ENCODE measurements at regions not wholly inside any gene's neighbourhood (a gene's known extent, or its start where the extent isn't known, plus 50 kb on each side); places are given as distances from the start of the nearest gene placed in this dataset.
A peak's percentile ranks its signal among the peaks of the same experiment; 100 is the strongest.

DNA sequence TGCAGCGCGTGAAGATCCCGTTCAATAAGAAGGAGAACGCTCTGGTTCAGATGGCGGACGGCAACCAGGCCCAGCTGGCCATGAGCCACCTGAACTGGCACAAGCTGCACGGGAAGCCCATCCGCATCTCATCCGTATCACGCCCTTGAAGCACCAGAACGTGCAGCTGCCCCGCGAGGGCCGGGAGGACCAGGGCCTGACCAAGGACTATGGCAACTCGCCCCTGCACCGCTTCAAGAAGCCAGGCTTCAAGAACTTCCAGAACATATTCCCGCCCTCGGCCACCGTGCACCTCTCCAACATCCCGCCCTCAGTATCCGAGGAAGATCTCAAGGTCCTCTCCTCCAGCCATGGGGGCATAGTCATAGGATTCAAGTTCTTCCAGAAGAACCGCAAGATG is 131.9 kb upstream of the FUT8 start:
- Histone ChIP-seq H4K20me1 (replicated peaks; ENCODE audit: insufficient read depth) (no peaks in the 10 kb centered on the region), H3K27ac (ENCODE audit: low read depth) (no peak overlapping the region), H3K4me1 (ENCODE audit: insufficient read depth) (peaks cover 16% of the 10 kb centered on the region), H3K27me3 (ENCODE audit: insufficient read depth) (no peaks in the 10 kb centered on the region), H3K4me2 (no peak overlapping the region), H3K36me3 (ENCODE audit: insufficient read depth) (no peaks in the 10 kb centered on the region), H3K79me2 (replicated peaks; ENCODE audit: insufficient read depth) (no peaks in the 10 kb centered on the region), H3K4me3 (no peak overlapping the region), H2AFZ (no peak overlapping the region), H3F3A (replicated peaks; ENCODE audit: low read depth) (no peaks in the 10 kb centered on the region), H3K9me2 (ENCODE audit: insufficient read depth) (no peaks in the 10 kb centered on the region)
- H3K27ac Mint-ChIP-seq = no peak overlapping the region
- DNase-seq (ENCODE audit: low spot score) (no peak), ATAC-seq (no peak)
- peaks cover 29% of the 10 kb centered on the region for H3K4me1 Mint-ChIP-seq
- H3K9me3 Mint-ChIP-seq = peaks cover 10% of the 10 kb centered on the region; the same call in 2 of the 3 replicates
- H3K4me3 Mint-ChIP-seq = no peak overlapping the region
- H3K27me3 Mint-ChIP-seq (ENCODE audit: insufficient read depth, low read depth, poor library complexity) = peaks cover 3% of the 10 kb centered on the region
- TF ChIP-seq, protein P1, sequence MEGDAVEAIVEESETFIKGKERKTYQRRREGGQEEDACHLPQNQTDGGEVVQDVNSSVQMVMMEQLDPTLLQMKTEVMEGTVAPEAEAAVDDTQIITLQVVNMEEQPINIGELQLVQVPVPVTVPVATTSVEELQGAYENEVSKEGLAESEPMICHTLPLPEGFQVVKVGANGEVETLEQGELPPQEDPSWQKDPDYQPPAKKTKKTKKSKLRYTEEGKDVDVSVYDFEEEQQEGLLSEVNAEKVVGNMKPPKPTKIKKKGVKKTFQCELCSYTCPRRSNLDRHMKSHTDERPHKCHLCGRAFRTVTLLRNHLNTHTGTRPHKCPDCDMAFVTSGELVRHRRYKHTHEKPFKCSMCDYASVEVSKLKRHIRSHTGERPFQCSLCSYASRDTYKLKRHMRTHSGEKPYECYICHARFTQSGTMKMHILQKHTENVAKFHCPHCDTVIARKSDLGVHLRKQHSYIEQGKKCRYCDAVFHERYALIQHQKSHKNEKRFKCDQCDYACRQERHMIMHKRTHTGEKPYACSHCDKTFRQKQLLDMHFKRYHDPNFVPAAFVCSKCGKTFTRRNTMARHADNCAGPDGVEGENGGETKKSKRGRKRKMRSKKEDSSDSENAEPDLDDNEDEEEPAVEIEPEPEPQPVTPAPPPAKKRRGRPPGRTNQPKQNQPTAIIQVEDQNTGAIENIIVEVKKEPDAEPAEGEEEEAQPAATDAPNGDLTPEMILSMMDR (conservative IDR thresholded peaks at IDR 0.05; ENCODE audit: low read depth in 2 of 2) = peak in 1 of 2 experiments; percentile 30; a peak in 2 of 4 replicates
- no peak for TF ChIP-seq CREB1 (CRISPR knock-in tag; IDR thresholded peaks at IDR 0.05; ENCODE audit: low read depth)
- TF ChIP-seq STAT1 (IDR thresholded peaks at IDR 0.05; ENCODE audit: unreplicated experiment) = no peak
- H3K36me3 Mint-ChIP-seq (ENCODE audit: low read depth) = peaks cover 5% of the 10 kb centered on the region; the same call in 2 of the 3 replicates

DNA sequence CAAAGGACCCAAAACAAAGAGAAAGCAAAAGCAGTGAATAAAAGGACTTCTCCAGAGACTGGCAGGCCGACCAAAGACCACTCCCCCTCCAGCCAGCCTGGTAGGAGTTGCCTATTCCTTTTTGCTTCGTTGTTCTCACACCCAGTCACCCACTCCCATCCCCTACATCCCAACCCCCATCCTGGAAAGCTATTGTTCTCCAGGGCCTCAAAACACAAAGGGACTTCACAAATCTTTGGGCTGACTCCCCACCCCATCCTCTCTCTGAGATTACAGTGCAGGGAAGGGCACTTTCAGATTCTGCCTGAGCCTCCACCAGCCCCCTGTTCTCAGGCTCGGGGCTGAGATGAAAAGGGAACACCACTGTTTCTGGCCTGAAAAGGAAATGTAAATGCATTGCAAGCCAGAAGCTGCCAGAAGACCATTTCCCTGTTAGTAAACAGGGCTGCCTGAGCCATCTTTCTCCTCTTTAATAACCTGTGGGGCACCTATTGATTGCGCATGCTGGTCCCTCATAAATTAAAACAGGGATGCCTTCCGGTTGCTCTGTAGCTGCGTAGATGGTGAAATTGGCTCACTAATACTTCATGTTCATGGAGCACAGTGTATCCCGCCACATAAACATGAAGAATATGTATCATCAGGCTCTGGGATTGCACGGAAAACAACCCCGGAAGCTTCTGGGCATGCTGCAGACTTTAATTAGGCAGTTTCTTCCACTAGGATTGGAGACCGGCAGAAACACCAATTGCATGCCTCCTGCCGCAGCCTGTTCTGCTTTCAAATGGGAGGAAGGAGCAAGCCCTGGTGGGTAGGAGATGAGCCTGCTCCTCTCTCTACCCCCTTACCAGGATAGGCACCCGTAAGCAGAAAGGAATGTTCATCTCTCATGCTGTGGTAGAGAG is 130.3 kb upstream of the FUT8 start:
- Histone ChIP-seq H3K4me3 (peak overlapping the region; percentile 16; the same call in 1 of the 2 replicates), H3K4me2 (peak overlapping the region; percentile 69), H3F3A (replicated peaks; ENCODE audit: low read depth) (no peaks in the 10 kb centered on the region), H3K9me2 (ENCODE audit: insufficient read depth) (no peaks in the 10 kb centered on the region), H3K27me3 (ENCODE audit: insufficient read depth) (no peaks in the 10 kb centered on the region), H4K20me1 (replicated peaks; ENCODE audit: insufficient read depth) (no peaks in the 10 kb centered on the region), H2AFZ (peak overlapping the region; percentile 88), H3K36me3 (ENCODE audit: insufficient read depth) (no peaks in the 10 kb centered on the region), H3K27ac (ENCODE audit: low read depth) (peak overlapping the region; percentile 62; the same call in 1 of the 2 replicates), H3K4me1 (ENCODE audit: insufficient read depth) (peaks cover 12% of the 10 kb centered on the region), H3K79me2 (replicated peaks; ENCODE audit: insufficient read depth) (no peaks in the 10 kb centered on the region)
- H3K9me3 Mint-ChIP-seq = peaks cover 10% of the 10 kb centered on the region; the same call in 2 of the 3 replicates
- ATAC-seq (peak; percentile 93), DNase-seq (ENCODE audit: low spot score) (peak; percentile 76)
- TF ChIP-seq JUNB (IDR thresholded peaks at IDR 0.05; ENCODE audit: unreplicated experiment) (no peak), POLR2AphosphoS5 (IDR thresholded peaks at IDR 0.05; ENCODE audit: low read depth) (peak; percentile 24; the same call in 1 of the 2 replicates)
- H3K27ac Mint-ChIP-seq = peak overlapping the region; percentile 80
- H3K4me3 Mint-ChIP-seq = peak overlapping the region; percentile 29
- H3K27me3 Mint-ChIP-seq (ENCODE audit: insufficient read depth, low read depth, poor library complexity) = peaks cover 5% of the 10 kb centered on the region
- H3K36me3 Mint-ChIP-seq (ENCODE audit: low read depth) = peaks cover 5% of the 10 kb centered on the region; the same call in 2 of the 3 replicates
- peaks cover 26% of the 10 kb centered on the region for H3K4me1 Mint-ChIP-seq

DNA sequence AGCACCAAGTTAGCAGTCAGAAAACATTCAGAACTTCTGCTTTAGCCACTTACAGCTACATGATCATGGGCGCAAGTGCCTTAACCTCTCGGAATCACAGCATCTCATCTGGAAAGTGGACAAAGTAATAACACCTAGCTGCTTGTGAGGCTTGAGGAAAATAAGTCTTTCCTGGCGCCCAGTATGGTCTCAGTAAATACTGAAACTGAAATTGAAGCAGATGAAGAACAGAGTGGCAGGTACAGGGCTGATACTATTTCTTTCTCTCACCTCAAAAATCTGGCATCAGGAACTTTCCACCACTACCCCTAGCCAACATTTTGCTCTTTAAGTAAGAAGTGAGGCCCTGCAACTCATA is 129.7 kb upstream of the FUT8 start:
- no peak overlapping the region for H3K4me3 ChIP-seq
- H3K4me1 ChIP-seq (ENCODE audit: insufficient read depth) = peaks cover 12% of the 10 kb centered on the region
- TF ChIP-seq STAT1 (IDR thresholded peaks at IDR 0.05; ENCODE audit: unreplicated experiment) (no peak), ZNF331 (CRISPR knock-in tag; IDR thresholded peaks at IDR 0.05; ENCODE audit: low read depth) (no peak), EZH2 (IDR thresholded peaks at IDR 0.05; ENCODE audit: low read depth, unreplicated experiment) (no peak), NANOG (IDR thresholded peaks at IDR 0.05; ENCODE audit: borderline replicate concordance) (no peak), JUNB (IDR thresholded peaks at IDR 0.05; ENCODE audit: unreplicated experiment) (no peak)
- TF ChIP-seq, protein P2, sequence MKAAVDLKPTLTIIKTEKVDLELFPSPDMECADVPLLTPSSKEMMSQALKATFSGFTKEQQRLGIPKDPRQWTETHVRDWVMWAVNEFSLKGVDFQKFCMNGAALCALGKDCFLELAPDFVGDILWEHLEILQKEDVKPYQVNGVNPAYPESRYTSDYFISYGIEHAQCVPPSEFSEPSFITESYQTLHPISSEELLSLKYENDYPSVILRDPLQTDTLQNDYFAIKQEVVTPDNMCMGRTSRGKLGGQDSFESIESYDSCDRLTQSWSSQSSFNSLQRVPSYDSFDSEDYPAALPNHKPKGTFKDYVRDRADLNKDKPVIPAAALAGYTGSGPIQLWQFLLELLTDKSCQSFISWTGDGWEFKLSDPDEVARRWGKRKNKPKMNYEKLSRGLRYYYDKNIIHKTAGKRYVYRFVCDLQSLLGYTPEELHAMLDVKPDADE (IDR thresholded peaks at IDR 0.05) = no peak
- TF ChIP-seq, protein P3, sequence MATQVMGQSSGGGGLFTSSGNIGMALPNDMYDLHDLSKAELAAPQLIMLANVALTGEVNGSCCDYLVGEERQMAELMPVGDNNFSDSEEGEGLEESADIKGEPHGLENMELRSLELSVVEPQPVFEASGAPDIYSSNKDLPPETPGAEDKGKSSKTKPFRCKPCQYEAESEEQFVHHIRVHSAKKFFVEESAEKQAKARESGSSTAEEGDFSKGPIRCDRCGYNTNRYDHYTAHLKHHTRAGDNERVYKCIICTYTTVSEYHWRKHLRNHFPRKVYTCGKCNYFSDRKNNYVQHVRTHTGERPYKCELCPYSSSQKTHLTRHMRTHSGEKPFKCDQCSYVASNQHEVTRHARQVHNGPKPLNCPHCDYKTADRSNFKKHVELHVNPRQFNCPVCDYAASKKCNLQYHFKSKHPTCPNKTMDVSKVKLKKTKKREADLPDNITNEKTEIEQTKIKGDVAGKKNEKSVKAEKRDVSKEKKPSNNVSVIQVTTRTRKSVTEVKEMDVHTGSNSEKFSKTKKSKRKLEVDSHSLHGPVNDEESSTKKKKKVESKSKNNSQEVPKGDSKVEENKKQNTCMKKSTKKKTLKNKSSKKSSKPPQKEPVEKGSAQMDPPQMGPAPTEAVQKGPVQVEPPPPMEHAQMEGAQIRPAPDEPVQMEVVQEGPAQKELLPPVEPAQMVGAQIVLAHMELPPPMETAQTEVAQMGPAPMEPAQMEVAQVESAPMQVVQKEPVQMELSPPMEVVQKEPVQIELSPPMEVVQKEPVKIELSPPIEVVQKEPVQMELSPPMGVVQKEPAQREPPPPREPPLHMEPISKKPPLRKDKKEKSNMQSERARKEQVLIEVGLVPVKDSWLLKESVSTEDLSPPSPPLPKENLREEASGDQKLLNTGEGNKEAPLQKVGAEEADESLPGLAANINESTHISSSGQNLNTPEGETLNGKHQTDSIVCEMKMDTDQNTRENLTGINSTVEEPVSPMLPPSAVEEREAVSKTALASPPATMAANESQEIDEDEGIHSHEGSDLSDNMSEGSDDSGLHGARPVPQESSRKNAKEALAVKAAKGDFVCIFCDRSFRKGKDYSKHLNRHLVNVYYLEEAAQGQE (IDR thresholded peaks at IDR 0.05; ENCODE audit: unreplicated experiment) = no peak

More for the DNA sequence above, 129.7 kb upstream of the FUT8 start:
- Histone ChIP-seq H3K27ac (ENCODE audit: low read depth) (no peak overlapping the region), H3F3A (replicated peaks; ENCODE audit: low read depth) (no peaks in the 10 kb centered on the region), H3K79me2 (replicated peaks; ENCODE audit: insufficient read depth) (no peaks in the 10 kb centered on the region), H3K4me2 (peak overlapping the region; percentile 69; the same call in 1 of the 2 replicates), H4K20me1 (replicated peaks; ENCODE audit: insufficient read depth) (no peaks in the 10 kb centered on the region), H3K27me3 (ENCODE audit: insufficient read depth) (no peaks in the 10 kb centered on the region), H3K36me3 (ENCODE audit: insufficient read depth) (no peaks in the 10 kb centered on the region), H3K9me2 (ENCODE audit: insufficient read depth) (no peaks in the 10 kb centered on the region), H2AFZ (peak overlapping the region; percentile 88; the same call in 1 of the 2 replicates)
- H3K36me3 Mint-ChIP-seq (ENCODE audit: low read depth) = peaks cover 5% of the 10 kb centered on the region; the same call in 2 of the 3 replicates
- peaks cover 26% of the 10 kb centered on the region for H3K4me1 Mint-ChIP-seq
- no peak for DNase-seq (ENCODE audit: low spot score)
- no peak overlapping the region for H3K27ac Mint-ChIP-seq
- no peak for ATAC-seq
- peaks cover 10% of the 10 kb centered on the region; the same call in 2 of the 3 replicates for H3K9me3 Mint-ChIP-seq
- H3K27me3 Mint-ChIP-seq (ENCODE audit: insufficient read depth, low read depth, poor library complexity) = peaks cover 5% of the 10 kb centered on the region
- no peak overlapping the region for H3K4me3 Mint-ChIP-seq

Data from GM23338 (cell line).